ENCODE measurements at regions not wholly inside any gene's neighbourhood (a gene's known extent, or its start where the extent isn't known, plus 50 kb on each side); places are given as distances from the start of the nearest gene placed in this dataset.

DNA sequence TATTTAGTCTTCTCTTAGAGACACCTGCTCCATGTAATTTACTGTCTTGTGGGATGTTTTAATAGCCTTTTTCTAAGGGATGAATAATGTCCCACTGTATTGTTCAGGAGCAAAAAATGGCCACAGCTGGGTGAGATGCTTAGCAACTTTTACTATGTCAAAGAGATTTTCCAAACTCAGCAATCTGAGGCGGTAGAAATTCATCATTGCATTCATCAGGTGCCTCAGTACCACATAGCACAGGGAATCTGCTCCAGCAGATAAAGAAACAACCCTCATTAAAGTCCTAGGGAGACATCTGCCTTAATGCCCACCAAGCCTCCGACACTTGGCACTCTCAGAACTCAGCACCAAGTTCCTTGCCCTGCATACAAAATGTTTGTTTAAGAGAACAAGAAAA is 266.9 kb downstream of the SIPA1L2 start:
- DNase-seq (ENCODE audit: extremely low spot score): no peak
- ChIA-PET POLR2A (no interaction called here), CTCF (interaction anchor here (0.6 kb wide), 1 partner anchor 271 kb away, joined by 3 read pairs; no protein-coding TSS in a partner anchor)
- no peak for TF ChIP-seq L3MBTL2 (conservative IDR thresholded peaks at IDR 0.05)
- TF ChIP-seq FOXK2 (IDR thresholded peaks at IDR 0.05): no peak
- TF ChIP-seq ARNT (IDR thresholded peaks at IDR 0.05): no peak
- TF ChIP-seq PKNOX1 (IDR thresholded peaks at IDR 0.05): no peak
- TF ChIP-seq BHLHE40 (IDR thresholded peaks at IDR 0.05; ENCODE audit: borderline replicate concordance): no peak
- no peak for TF ChIP-seq TARDBP (IDR thresholded peaks at IDR 0.05)
- TF ChIP-seq ZNF384 (IDR thresholded peaks at IDR 0.05): no peak
- TF ChIP-seq LEF1 (IDR thresholded peaks at IDR 0.05; ENCODE audit: borderline replicate concordance): no peak

- CTCF ChIA-PET: no interaction called here
Observed at GRCh38 chr1:232357416-232357815, 272.5 kb downstream of the SIPA1L2 start.

DNA sequence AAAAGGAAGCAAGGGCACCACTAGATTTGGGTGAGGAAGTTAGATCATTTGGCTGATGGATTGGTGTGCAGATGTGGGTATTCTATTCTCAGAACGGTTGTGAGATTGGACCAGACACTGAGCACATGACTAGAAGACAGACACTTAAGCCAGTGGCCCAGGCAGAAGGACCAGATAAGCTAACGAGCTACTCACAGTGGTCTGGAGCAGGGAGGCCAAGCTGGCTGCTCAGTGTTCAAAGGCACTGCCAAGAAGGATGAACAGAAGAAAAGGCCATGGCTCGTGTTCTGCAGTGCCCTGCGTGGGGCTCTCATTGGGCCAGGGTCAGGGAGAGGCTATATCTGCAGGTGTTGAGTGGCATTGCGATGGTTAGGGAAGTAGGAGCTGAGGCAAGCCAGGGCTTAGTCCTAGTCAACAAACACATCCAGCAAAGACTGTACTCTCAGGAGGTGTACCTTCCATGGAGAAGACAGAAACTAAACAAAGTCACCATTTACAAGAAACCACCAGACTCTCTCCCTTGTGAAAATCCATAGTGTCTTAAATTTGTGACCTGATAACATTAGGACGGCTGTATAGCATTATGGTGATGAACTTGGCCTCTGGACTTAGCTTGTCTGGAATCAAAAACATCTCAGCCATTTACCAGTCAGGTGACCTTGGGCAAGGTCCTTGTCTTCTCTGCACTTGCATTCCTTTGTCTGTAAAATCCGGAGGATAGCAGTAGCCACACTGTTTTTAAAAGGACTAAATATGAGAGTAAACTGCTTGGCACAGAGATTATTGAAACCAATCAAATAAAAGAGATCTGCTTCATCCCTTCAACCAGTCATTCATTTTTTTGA is 274.5 kb downstream of the SIPA1L2 start:
- no peak for DNase-seq (ENCODE audit: extremely low spot score)
- CTCF ChIA-PET: no interaction called here
- no peak for TF ChIP-seq TARDBP (IDR thresholded peaks at IDR 0.05)
- no peak for TF ChIP-seq ZNF384 (IDR thresholded peaks at IDR 0.05)
- TF ChIP-seq PKNOX1 (IDR thresholded peaks at IDR 0.05): no peak
- no peak for TF ChIP-seq NFRKB (IDR thresholded peaks at IDR 0.05)
- no peak for TF ChIP-seq SUZ12 (IDR thresholded peaks at IDR 0.05)
- TF ChIP-seq ELF4 (IDR thresholded peaks at IDR 0.05): no peak
- TF ChIP-seq HDGF (IDR thresholded peaks at IDR 0.05; ENCODE audit: borderline replicate concordance): no peak
- no peak for TF ChIP-seq SP1 (IDR thresholded peaks at IDR 0.05)
- TF ChIP-seq L3MBTL2 (conservative IDR thresholded peaks at IDR 0.05): no peak
- TF ChIP-seq LEF1 (IDR thresholded peaks at IDR 0.05; ENCODE audit: borderline replicate concordance): no peak
- no peak for TF ChIP-seq FOXA1 (IDR thresholded peaks at IDR 0.05)
- no peak for TF ChIP-seq CTBP1 (IDR thresholded peaks at IDR 0.05; ENCODE audit: borderline replicate concordance)
- no peak for TF ChIP-seq FOXK2 (IDR thresholded peaks at IDR 0.05)
- TF ChIP-seq ARNT (IDR thresholded peaks at IDR 0.05): no peak
- TF ChIP-seq FOXM1 (IDR thresholded peaks at IDR 0.05; ENCODE audit: borderline replicate concordance): no peak
- TF ChIP-seq BHLHE40 (IDR thresholded peaks at IDR 0.05; ENCODE audit: borderline replicate concordance): no peak
- POLR2A ChIA-PET: no interaction called here

More at GRCh38 chr1:232357416-232357815, 272.5 kb downstream of the SIPA1L2 start:
- TF ChIP-seq TARDBP (IDR thresholded peaks at IDR 0.05): no peak
- TF ChIP-seq SUZ12 (IDR thresholded peaks at IDR 0.05): no peak
- no peak for TF ChIP-seq HDGF (IDR thresholded peaks at IDR 0.05; ENCODE audit: borderline replicate concordance)
- no peak for TF ChIP-seq ARNT (IDR thresholded peaks at IDR 0.05)
- no peak for TF ChIP-seq PKNOX1 (IDR thresholded peaks at IDR 0.05)
- no peak for TF ChIP-seq NFRKB (IDR thresholded peaks at IDR 0.05)
- no peak for TF ChIP-seq CTBP1 (IDR thresholded peaks at IDR 0.05; ENCODE audit: borderline replicate concordance)
- no peak for TF ChIP-seq SP1 (IDR thresholded peaks at IDR 0.05)
- no peak for TF ChIP-seq FOXK2 (IDR thresholded peaks at IDR 0.05)
- no peak for TF ChIP-seq BHLHE40 (IDR thresholded peaks at IDR 0.05; ENCODE audit: borderline replicate concordance)
- no peak for TF ChIP-seq ELF4 (IDR thresholded peaks at IDR 0.05)
- TF ChIP-seq LEF1 (IDR thresholded peaks at IDR 0.05; ENCODE audit: borderline replicate concordance): no peak
- no peak for TF ChIP-seq L3MBTL2 (conservative IDR thresholded peaks at IDR 0.05)
- TF ChIP-seq ZNF384 (IDR thresholded peaks at IDR 0.05): no peak
- TF ChIP-seq FOXM1 (IDR thresholded peaks at IDR 0.05; ENCODE audit: borderline replicate concordance): no peak
- no peak for TF ChIP-seq FOXA1 (IDR thresholded peaks at IDR 0.05)
- DNase-seq (ENCODE audit: extremely low spot score): no peak
- POLR2A ChIA-PET: no interaction called here

GRCh38 chr1:232353001-232353400 is 276.9 kb downstream of the SIPA1L2 start:
- no peak for DNase-seq (ENCODE audit: extremely low spot score)
- CTCF ChIA-PET: interaction anchor here (0.6 kb wide), 1 partner anchor 279 kb away, joined by 3 read pairs; no protein-coding TSS in a partner anchor
- POLR2A ChIA-PET: no interaction called here
- no peak for TF ChIP-seq FOXA1 (IDR thresholded peaks at IDR 0.05)
- no peak for TF ChIP-seq FOXK2 (IDR thresholded peaks at IDR 0.05)
- TF ChIP-seq L3MBTL2 (conservative IDR thresholded peaks at IDR 0.05): no peak
- TF ChIP-seq BHLHE40 (IDR thresholded peaks at IDR 0.05; ENCODE audit: borderline replicate concordance): no peak
- TF ChIP-seq ELF4 (IDR thresholded peaks at IDR 0.05): no peak
- TF ChIP-seq LEF1 (IDR thresholded peaks at IDR 0.05; ENCODE audit: borderline replicate concordance): no peak
- no peak for TF ChIP-seq FOXM1 (IDR thresholded peaks at IDR 0.05; ENCODE audit: borderline replicate concordance)
- no peak for TF ChIP-seq NFRKB (IDR thresholded peaks at IDR 0.05)
- TF ChIP-seq HDGF (IDR thresholded peaks at IDR 0.05; ENCODE audit: borderline replicate concordance): no peak
- TF ChIP-seq PKNOX1 (IDR thresholded peaks at IDR 0.05): no peak
- no peak for TF ChIP-seq ZNF384 (IDR thresholded peaks at IDR 0.05)
- no peak for TF ChIP-seq CTBP1 (IDR thresholded peaks at IDR 0.05; ENCODE audit: borderline replicate concordance)
- no peak for TF ChIP-seq SP1 (IDR thresholded peaks at IDR 0.05)
- no peak for TF ChIP-seq SUZ12 (IDR thresholded peaks at IDR 0.05)
- TF ChIP-seq TARDBP (IDR thresholded peaks at IDR 0.05): no peak
- TF ChIP-seq ARNT (IDR thresholded peaks at IDR 0.05): no peak

DNA sequence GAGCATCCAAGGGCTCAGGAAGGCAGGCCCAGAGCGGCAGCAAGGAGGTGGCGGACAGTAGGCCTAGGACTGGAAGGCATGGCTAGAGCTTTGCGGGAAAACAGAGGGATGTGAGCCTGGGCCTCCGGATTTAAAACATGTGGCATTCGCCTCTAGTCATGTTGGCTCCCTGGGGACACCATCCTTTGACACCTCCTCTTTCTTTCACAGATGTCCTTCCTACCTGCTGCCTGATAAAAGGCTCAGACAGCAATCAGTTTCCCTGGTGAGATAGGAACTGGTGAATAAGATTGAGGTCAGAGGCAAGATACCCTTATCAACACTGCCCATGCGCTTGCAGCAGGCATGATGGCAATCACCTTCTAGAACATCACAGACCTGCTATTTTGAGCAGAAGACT is 277.6 kb downstream of the SIPA1L2 start:
- no peak for TF ChIP-seq ELF4 (IDR thresholded peaks at IDR 0.05)
- no peak for TF ChIP-seq FOXK2 (IDR thresholded peaks at IDR 0.05)
- TF ChIP-seq LEF1 (IDR thresholded peaks at IDR 0.05; ENCODE audit: borderline replicate concordance): no peak
- no peak for TF ChIP-seq CTBP1 (IDR thresholded peaks at IDR 0.05; ENCODE audit: borderline replicate concordance)
- TF ChIP-seq ARNT (IDR thresholded peaks at IDR 0.05): no peak
- TF ChIP-seq HDGF (IDR thresholded peaks at IDR 0.05; ENCODE audit: borderline replicate concordance): no peak
- TF ChIP-seq ZNF384 (IDR thresholded peaks at IDR 0.05): no peak
- no peak for TF ChIP-seq FOXA1 (IDR thresholded peaks at IDR 0.05)
- TF ChIP-seq SUZ12 (IDR thresholded peaks at IDR 0.05): no peak
- TF ChIP-seq TARDBP (IDR thresholded peaks at IDR 0.05): no peak
- no peak for TF ChIP-seq PKNOX1 (IDR thresholded peaks at IDR 0.05)
- TF ChIP-seq SP1 (IDR thresholded peaks at IDR 0.05): no peak
- TF ChIP-seq BHLHE40 (IDR thresholded peaks at IDR 0.05; ENCODE audit: borderline replicate concordance): no peak
- no peak for TF ChIP-seq NFRKB (IDR thresholded peaks at IDR 0.05)
- ChIA-PET CTCF (interaction anchor here (0.6 kb wide), 1 partner anchor 279 kb away, joined by 3 read pairs; no protein-coding TSS in a partner anchor), POLR2A (no interaction called here)
- DNase-seq (ENCODE audit: extremely low spot score): no peak
